Brain pericyte (primary cell): ENCODE measurements at regions not wholly inside any gene's neighbourhood (a gene's known extent, or its start where the extent isn't known, plus 50 kb on each side); places are given as distances from the start of the nearest gene placed in this dataset.
A peak's percentile ranks its signal among the peaks of the same experiment; 100 is the strongest.
"Not testable (repeated sequence)": the region's sequence is repeated elsewhere in the genome, so short reads cannot be mapped to it uniquely, and the experiment has no call there.

Experiments used
- DNase-seq: peaks from one replicate; pipeline ENCODE4 v3.0.0-alpha.2; 2012; ENCODE audit warnings: low read depth, low spot score

DNA sequence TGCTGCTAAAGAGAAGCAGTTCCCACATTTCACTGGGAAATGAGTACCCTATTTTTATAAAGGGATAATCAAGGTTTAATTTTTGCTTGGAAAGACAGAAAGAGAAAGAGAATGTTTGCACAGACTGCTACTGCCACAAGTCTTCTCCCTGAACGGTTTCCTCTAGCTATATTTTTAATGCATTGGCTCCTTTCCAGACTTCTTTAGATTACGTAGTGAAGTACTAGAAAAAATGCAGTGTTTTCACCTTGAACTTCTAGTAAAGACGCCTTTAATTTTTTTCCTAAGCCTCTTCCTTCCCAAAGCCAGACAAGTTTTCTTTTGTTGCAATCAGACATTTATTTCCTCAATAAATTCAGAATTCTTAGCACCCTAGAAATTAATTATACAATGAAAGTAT lies 248.3 kb upstream of the CCDC54 start:
- DNase-seq: no peak

DNA sequence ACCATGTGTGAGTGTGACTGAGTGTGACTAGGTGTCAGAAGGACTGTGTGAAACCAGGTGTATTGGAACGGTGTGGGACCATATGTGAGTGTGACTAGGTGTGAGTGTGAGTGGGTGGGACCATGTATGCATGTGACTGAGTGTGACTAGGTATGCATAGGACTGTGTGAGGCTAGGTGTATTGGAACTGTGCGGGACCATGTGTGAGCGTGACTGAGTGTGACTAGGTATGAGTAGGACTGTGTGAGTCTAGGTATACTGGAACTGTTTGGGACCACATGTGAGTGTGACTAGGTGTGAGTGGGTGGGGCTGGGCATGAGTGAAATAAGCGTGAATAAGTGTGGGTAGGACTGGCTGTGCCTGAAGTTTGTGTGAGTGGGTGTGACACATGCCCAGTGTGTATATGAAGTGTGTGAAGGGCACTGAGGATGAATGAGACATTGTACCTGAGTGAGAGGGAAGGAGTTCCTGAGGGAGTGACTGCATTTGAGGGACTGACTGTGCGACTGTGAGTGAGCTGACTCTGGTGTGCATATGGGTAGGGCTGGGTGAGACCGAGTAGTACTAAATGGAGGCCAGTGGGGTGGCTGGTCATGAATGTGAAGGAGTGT lies 247.0 kb upstream of the CCDC54 start:
- DNase-seq: no peak

DNA sequence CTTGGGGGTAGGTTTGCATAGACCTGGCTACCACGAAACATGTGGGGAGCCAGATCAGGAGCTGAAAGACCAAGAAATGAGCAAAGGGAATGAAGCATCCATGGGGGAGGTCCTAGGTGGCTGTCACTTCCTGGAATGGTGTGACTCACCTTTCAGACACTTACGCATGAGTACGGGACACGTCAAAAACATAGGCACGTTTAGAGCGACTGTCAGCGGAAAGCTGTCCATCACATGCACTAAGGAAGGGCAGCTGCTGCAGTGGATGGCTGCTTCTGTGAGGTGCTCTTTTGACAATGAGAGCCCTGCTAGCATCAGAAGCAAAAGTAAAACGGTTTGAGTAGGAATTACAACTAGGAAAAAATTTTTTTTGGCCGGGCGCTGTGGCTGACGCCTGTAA lies 244.6 kb upstream of the CCDC54 start:
- no peak for DNase-seq

DNA sequence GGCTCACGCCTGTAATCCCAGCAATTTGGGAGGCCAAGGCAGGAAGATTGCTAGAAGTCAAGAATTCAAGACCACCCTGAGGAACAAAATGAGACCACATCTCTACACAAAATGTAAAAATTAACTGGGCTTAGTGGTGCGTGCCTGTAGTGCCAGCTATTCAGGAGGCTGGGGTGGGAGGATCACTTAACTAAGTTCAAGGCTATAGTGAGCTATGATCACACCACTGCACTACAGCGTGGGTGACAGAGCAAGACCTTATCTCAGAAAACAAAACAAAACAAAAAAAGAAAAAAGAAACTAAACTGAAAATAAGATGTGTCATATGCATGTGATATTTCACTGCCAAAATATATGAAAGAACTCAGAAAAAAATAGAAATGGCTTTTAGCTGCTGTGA lies 243.3 kb upstream of the CCDC54 start:
- DNase-seq: no peak

DNA sequence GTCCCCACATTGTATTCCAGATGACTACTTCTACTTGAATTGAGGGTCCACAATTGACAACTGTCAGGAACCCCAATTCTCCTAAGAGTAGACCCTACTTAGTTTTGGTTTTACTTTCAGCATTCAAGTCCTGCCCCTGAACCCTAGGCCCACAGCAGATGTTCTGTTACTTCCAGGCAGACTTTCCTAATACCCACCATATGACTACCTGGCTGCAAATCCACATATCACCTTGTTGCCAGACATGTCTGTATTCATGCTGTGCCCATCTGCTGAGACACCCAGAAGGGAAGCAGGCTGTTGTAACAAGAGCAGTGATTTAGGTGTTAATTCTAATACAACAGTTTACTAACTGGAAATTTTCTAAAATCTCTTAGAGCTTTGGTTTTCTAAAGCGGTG lies 235.1 kb upstream of the CCDC54 start:
- DNase-seq: no peak

DNA sequence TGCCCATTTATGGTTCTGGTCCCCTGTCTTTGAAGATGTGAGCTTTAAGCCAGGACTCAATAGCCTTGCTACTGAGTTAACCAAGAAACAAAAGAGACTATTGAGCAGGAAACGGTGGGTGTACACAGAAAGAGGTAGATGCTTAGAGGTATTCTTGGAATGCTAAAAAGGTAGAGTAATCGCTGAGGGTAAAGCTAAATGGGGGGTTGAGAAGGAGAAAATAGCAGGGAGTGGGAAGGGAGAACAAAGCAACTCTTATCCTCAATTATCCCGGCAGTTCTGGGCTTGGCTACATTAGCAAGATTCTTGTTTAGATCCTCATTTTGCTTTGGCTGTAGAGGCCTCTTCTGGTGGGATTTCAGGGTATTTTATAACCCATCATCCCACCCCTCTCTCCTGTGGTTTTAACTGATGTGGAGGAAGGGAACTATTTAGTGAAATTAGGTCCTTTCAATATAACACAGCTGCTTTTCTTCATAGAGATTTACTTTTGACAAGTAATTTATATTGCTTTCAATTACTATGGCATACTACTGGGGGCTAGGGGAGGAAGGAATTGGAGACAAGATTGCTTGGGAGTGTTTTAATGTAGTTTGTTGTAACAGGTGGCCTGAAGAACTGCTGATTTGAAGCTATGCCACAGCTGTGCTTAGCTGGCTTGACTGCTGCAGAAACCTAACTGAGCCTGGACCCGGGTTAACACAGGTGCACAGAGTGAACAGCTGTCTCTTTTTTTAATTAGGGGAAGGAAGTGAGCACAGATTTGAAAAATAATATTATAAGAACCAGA lies 234.3 kb upstream of the CCDC54 start:
- no peak for DNase-seq

DNA sequence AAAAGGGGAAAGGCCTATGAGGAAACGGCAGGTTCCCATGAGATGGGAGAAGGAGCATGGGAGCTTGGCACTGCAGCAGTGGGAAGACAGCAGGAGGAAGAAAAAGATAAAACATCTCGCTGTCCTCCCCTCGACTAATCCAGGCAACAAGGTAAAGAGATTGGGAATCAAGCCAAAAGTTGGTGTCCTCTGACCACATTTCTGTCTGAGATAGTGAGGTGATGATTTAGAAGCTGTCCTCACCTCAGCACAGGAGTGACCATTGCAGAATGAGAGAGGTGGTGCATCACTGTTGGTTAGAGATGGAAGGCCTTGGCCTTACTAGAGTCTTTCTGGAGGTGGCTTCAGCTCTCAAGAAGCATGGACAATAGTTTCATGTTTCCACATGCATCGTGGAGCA lies 226.6 kb upstream of the CCDC54 start:
- DNase-seq: no peak

DNA sequence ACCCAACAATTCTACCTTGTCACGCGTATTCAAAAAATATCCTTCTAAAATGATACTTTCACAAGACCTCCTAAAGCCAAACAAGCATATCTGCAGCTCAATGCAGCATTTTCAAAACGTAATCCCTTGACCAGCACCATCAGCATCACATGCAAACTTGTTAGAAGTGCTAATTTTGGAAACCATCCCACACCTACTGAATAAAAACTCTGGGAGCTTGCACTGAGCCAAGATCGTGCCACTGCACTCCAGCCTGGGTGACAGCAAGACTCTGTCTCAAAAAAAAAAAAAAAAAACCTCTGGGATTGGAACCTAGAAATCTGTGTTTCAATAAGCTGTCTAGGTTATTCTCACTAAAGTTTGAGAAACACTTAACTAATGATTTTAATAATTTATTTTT lies 223.3 kb upstream of the CCDC54 start:
- DNase-seq: no peak

DNA sequence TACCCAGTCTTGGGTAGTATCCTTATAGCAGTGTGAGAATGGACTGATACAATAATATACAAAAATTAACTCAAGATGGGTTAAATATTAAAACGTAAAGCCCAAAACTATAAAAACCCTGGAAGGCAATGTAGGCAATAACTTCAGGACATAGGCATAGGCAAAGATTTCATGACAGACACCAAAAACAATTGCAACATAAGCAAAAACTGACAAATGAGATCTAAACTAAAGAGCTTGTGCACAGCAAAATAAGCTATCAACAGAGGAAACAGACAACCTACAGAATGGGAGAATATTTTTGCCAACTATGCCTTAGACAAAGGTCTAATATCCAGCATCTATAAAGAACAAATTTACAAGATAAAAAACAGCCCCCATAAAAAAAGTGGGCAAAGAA lies 204.8 kb upstream of the CCDC54 start:
- DNase-seq: no peak

DNA sequence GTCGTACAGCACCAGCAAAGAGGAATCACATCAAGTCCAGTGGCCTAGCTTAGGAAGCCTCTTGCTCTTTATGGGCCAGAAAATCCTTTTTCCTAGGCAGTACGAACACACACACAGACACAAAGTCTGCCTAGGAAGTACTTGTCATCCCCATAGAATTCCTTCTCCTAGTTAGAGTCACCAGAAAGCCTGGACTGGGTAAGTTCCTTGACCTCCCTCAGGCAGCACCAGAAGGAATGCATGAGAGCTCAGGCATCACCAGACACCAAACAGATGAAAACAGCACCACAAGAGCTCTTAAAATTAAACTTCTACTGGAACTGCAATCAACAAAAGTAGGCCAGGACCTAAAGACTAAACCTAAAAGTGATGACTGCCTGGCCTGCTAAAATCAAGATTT lies 192.9 kb upstream of the CCDC54 start:
- DNase-seq: no peak

DNA sequence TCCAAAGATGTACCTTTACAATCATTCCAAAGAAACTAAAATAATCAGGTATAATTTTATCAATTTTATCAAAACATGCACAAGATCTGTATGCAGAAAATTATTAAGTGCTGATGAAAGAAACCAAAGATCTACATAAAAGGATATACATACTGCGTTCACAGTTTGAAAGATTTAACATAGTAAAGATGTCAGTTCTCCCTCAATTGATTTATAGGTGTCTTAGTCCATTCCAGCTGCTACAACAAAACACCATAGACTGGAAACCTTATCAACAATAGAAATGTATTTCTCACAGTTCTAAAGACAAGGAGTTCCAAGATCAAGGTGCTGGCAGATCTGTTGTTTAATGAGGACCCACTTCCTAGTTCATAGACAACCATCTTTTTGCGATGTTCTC lies 189.0 kb upstream of the CCDC54 start:
- DNase-seq: no peak

DNA sequence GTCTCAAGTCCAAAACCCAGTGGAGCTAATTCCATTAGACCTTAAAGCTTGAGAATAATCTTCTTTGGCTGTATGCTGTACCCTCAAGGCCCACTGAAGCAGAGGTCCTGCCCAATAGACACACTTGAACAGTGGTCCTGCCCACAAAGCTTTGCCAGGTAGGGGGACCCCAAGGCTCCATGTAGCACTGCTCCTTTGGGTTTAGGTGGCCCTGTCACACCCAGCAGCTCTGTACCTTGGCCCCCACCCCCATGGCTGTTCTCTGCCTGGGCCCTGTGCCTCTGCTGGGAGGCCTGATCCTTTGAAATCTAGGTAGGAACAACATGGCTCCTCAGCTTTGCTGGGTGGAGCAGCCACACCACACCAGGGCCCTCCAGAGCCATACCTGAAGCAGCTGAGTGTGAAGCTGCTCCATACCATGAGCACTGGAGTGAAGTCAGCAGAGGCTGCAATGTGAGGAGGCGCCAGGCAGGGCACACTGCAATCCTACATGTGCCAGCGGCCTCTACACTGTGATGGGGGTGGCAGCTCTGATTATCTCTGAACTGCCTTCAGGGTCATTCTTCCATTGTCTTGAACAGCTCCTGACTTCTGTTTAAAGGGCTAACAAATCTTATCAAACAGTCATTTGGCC lies 188.0 kb upstream of the CCDC54 start:
- no peak for DNase-seq

DNA sequence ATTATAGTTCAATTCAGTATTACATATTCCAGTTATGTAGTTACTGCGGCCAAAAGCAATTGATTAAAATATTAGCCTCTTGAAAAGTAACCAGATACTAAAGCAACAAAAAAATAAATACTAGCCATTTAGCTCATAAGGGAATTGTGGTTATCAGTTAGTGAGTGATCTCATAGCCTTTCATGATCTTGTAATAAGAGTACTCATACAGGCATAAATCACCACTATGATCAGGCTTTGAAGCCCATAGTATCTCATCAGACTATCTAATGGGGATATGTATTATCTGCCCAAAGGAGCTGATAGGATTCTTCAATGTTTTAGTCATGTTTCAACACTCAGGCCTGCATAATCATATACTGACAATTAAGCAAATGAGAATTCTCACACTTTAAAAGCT lies 184.1 kb upstream of the CCDC54 start:
- no peak for DNase-seq

DNA sequence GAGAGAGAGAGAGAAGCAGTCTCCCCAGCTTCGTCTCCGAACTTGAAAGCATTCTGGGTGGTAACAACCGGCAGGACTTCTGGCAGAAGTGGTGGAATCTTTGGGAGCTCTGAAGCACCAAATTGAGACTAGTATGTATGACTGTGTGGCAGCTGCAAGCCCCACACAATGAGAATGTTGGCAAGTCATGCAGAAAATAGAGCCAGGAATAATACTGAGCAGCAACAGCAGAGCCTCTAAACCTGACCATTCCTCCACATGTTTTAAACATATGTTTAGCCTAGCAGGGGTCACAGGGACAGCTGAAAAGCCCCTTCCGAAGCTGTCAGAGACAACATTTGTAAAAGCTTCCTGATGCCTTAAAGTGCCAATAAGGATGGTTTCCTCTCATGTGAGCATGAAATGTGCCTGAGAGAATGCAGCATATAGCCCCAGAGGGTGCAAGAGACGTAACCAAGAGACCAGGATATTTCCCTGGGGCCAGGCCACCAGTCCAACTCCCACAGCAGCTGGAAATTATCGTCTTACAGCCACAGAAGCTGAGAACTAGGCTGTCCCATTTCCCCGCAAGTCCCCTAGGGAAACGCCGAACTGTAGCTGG lies 178.6 kb upstream of the CCDC54 start:
- peak; percentile 54 for DNase-seq

DNA sequence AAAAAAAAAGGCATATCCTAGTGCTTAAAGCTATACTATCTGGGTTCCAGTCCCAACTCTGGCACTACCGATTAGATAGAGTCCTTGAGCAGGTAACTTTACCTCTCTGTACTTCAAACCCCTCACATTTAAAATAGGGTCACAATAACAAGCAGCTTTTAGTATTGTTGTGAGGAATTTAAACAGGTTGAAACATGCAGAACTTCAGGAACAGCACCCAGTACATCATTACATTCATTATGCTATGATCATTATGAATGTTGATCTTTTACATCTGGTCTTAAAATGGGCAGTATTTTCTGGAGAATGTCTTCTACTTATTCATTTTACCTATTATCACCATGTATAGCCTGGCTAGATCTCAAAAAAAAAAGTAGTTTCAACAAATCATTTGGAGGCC lies 176.1 kb upstream of the CCDC54 start:
- DNase-seq: no peak

DNA sequence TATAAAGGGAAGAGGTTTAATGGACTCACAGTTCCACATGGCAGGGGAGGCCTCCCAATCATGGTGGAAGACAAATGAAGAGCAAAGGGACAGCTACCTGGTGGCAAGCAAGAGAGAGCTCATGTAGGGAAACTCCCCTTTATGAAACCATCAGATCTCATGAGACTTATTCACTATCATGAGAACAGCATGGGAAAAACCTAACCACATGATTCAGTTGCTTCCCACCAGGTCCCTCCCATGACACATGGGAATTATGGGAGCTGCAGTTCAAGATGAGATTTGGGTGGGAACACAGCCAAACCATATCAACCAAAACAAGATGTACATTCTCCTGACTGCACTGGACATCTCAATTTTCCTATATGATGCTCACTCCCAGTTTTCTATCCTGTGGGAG lies 174.4 kb upstream of the CCDC54 start:
- DNase-seq: not testable (repeated sequence)

DNA sequence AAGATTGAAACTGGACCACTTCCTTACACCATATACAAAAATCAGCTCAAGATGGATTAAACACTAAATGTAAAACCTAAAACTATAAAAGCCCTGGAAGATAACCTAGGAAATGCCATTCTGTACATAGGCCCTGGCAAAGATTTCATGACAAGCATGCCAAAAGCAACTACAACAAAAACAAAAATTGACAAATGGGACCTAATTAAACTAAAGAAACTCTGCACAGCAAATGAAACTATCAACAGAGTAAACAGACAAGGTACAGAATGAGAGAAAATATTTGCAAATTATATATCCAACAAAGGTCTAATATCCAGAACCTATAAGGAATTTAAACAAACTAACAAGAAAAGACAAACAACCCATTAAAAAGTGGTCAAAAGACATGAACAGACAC lies 173.1 kb upstream of the CCDC54 start:
- no peak for DNase-seq

DNA sequence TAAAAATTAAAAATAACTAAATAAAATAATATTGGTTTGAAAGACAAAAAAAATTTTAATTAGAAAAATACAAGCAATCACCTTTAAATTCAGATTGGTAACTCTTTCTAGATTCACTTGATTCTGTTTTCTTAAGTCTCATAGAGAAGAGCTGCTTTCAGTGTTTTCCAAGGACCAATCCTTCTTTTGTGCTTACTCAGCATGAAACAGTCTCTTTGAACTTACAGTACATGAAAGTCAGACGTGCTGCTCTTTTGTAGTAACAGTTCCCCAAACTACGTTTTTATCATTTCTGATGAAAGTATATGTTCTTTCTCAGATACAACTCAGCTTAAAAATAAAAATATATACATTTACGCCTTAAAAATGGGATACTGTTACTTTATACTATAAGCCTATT lies 171.9 kb upstream of the CCDC54 start:
- DNase-seq: no peak

DNA sequence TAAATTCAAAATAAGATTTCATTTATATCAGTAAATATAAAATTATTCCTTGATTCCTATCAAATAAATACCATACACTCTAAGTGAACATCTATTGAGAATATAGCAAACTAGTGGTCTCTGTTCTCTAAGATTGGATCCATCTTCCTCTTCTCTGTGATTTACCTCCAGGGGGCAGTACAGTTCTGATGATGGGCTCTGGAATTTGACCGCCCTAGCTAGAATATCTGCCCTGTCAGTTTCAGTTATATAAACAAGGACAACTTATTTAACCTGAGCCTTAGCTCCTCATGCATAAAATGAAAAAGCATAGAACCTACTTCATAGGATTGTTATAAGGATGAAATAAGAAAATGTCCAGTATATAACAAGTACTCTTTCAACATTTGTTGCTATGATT lies 171.1 kb upstream of the CCDC54 start:
- no peak for DNase-seq

DNA sequence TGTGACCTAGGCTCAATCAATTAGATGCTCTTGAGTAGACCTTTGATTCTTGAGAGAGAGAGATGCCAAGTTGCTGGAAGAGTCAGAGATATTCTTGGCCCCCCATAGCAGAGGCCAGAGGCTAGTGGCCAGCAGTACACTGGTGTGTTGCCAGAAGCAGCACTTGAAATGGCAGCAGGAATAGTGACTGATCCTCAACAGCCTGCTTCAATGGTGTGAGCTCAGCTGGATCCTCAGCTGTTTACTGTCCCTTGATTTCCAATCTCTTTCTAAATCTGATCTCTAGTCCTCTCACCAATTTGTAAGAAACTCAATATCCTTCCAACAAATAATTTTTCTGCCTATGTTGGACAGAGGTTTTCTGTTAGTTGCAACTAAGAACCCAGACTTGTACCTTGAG lies 170.3 kb upstream of the CCDC54 start:
- DNase-seq: no peak

DNA sequence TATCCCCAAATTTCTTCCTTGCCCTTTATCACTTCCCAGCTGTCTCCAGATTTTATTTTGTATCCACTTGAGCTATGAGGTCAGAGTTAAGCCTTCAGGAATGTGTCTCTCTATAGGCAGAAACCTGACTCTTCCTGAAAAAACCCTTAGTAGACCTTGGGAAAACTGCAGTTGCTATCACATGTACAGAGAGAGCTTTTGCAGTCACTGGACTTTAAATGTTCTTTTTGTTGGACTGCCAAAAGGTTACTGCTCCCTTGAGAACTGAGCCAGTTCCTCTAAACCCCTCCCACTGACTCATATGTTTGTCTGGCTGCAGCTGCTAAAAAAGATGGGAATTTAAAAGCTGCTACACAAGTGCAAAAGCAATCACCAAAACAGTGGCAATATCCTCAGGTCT lies 169.1 kb upstream of the CCDC54 start:
- DNase-seq: peak; percentile 93

DNA sequence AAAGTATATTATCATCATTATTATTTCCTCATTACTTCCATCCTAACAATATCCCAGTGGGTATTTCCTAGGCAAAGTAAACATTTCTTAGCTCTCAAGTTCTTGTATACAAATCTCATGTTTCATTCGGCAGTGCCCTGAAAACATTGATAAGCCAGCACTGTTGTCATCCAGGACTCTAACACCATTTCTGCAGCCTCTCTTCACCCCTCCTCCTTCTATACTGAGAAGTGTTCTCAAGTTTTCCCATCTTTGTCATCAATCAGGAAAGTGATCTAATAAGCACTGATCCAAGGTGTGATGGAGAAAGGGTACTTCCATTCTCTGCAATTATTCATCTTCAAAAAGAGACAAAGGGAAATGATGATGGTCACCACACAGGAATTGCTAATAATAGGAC lies 168.4 kb upstream of the CCDC54 start:
- no peak for DNase-seq
